Nephron (organoid): ENCODE measurements at regions not wholly inside any gene's neighbourhood (a gene's known extent, or its start where the extent isn't known, plus 50 kb on each side); places are given as distances from the start of the nearest gene placed in this dataset.
A peak's percentile ranks its signal among the peaks of the same experiment; 100 is the strongest.

Experiments
- H3K27ac Mint-ChIP-seq, 3 experiments: 2 replicates each; pipeline ENCODE4 v1.8.0; 2020; ENCODE audit warnings: mixed read lengths in 3 of 3, mild to moderate bottlenecking in 2 of 3, moderate library complexity in 1 of 3
- H3K27me3 Mint-ChIP-seq: 2 replicates; pipeline ENCODE4 v1.8.0; 2021; ENCODE audit warnings: low read depth, mild to moderate bottlenecking, moderate library complexity, mixed read lengths
- H3K36me3 Mint-ChIP-seq: 2 replicates; pipeline ENCODE4 v1.8.0; 2020; ENCODE audit warnings: low read depth, mixed read lengths
- H3K4me1 Mint-ChIP-seq: 2 replicates; pipeline ENCODE4 v1.8.0; 2020; ENCODE audit warnings: mixed read lengths
- H3K4me3 Mint-ChIP-seq, 3 experiments: 2 replicates each; pipeline ENCODE4 v1.8.0; 2020; ENCODE audit warnings: mild to moderate bottlenecking in 3 of 3, mixed read lengths in 3 of 3, moderate library complexity in 2 of 3
- H3K9me3 Mint-ChIP-seq: 2 replicates; pipeline ENCODE4 v1.8.0; 2020; ENCODE audit warnings: mixed read lengths
- CTCF ChIP-seq, 3 experiments: fragments of 200-600 bp; sonication (generic); IDR thresholded peaks; one replicate each; pipeline ENCODE4 v1.5.0; 2021; ENCODE audit warnings: antibody characterized with exemption in 3 of 3; ENCODE audit not compliant: unreplicated experiment in 3 of 3

GRCh38 chr14:41973178-41973577, 366.5 kb downstream of the LRFN5 start:
- H3K27ac Mint-ChIP-seq = no peak overlapping the region
- H3K9me3 Mint-ChIP-seq = peaks cover 15% of the 10 kb centered on the region
- TF ChIP-seq CTCF (IDR thresholded peaks at IDR 0.05; ENCODE audit: unreplicated experiment in 3 of 3) = no peak

GRCh38 chr14:41972531-41972930, 365.9 kb downstream of the LRFN5 start:
- no peak for TF ChIP-seq CTCF (IDR thresholded peaks at IDR 0.05; ENCODE audit: unreplicated experiment in 3 of 3)
- Mint-ChIP-seq H3K9me3 (peaks cover 15% of the 10 kb centered on the region), H3K4me3 (no peak overlapping the region), H3K36me3 (no peaks in the 10 kb centered on the region), H3K27ac (no peak overlapping the region), H3K4me1 (no peaks in the 10 kb centered on the region), H3K27me3 (no peaks in the 10 kb centered on the region)

More at GRCh38 chr14:41973178-41973577, 366.5 kb downstream of the LRFN5 start:
- Mint-ChIP-seq H3K36me3 (no peaks in the 10 kb centered on the region), H3K27me3 (no peaks in the 10 kb centered on the region), H3K4me1 (no peaks in the 10 kb centered on the region), H3K4me3 (no peak overlapping the region)

- H3K4me1 Mint-ChIP-seq = peaks cover 4% of the 10 kb centered on the region
- H3K27me3 Mint-ChIP-seq = no peaks in the 10 kb centered on the region
- H3K27ac Mint-ChIP-seq = peak overlapping the region in 1 of 3 experiments; percentile 42
- H3K9me3 Mint-ChIP-seq = peaks cover 2% of the 10 kb centered on the region
- H3K4me3 Mint-ChIP-seq = no peak overlapping the region
- no peak for TF ChIP-seq CTCF (IDR thresholded peaks at IDR 0.05; ENCODE audit: unreplicated experiment in 3 of 3)
- H3K36me3 Mint-ChIP-seq = no peaks in the 10 kb centered on the region
These were observed 353.6 kb downstream of the LRFN5 start for GRCh38 chr14:41960281-41960680.

- Mint-ChIP-seq H3K4me1 (peaks cover 4% of the 10 kb centered on the region), H3K9me3 (peaks cover 2% of the 10 kb centered on the region), H3K4me3 (no peak overlapping the region), H3K36me3 (no peaks in the 10 kb centered on the region), H3K27me3 (no peaks in the 10 kb centered on the region), H3K27ac (no peak overlapping the region)
- no peak for TF ChIP-seq CTCF (IDR thresholded peaks at IDR 0.05; ENCODE audit: unreplicated experiment in 3 of 3)
These were observed 350.8 kb downstream of the LRFN5 start for GRCh38 chr14:41957459-41957858.
